ENCODE measurements at regions not wholly inside any gene's neighbourhood (a gene's known extent, or its start where the extent isn't known, plus 50 kb on each side); places are given as distances from the start of the nearest gene placed in this dataset.
"Not testable (repeated sequence)": the region's sequence is repeated elsewhere in the genome, so short reads cannot be mapped to it uniquely, and the experiment has no call there.

- Histone ChIP-seq H3K36me3 (ENCODE audit: control insufficient read depth, insufficient read depth, low read length, severe bottlenecking) (no peaks in the 10 kb centered on the region), H3K9me3 (ENCODE audit: control insufficient read depth, low read length) (no peaks in the 10 kb centered on the region), H3K4me1 (ENCODE audit: control insufficient read depth, insufficient read depth, low read length) (peaks cover 8% of the 10 kb centered on the region), H3K9ac (ENCODE audit: low read length) (no peak overlapping the region), H3K27me3 (replicated peaks; ENCODE audit: control insufficient read depth, insufficient read depth, low read length) (no peaks in the 10 kb centered on the region), H3K4me3 (ENCODE audit: low read length) (no peak overlapping the region)
- DNase-seq (ENCODE audit: low read depth), result peak; percentile 72
These were observed 186.7 kb upstream of the NR4A3 start for GRCh38 chr9:99635032-99635431.

DNA sequence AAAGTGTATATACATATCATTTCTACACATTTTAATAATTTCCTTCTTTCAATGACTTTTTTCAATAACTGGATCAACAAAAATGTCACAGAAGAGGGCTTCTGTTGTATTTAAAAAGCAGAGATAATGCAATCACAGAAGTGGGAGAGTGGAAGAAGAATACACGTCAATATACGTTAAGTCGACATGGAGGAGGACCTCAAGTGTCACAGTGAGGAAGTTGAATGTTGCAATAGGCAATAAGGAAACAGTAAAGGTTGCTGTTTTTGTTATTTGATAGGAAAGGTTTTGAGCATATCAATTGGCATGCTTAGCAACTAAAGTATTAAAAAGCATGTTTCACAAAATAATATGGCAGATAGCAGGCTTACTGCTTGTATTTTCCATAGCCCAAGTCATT is 184.0 kb upstream of the NR4A3 start:
- Histone ChIP-seq H3K9me3 (ENCODE audit: control insufficient read depth, low read length) (peaks cover 7% of the 10 kb centered on the region), H3K9ac (ENCODE audit: low read length) (no peak overlapping the region), H3K36me3 (ENCODE audit: control insufficient read depth, insufficient read depth, low read length, severe bottlenecking) (no peaks in the 10 kb centered on the region), H3K4me1 (ENCODE audit: control insufficient read depth, insufficient read depth, low read length) (peaks cover 8% of the 10 kb centered on the region), H3K4me3 (ENCODE audit: low read length) (no peak overlapping the region), H3K27me3 (replicated peaks; ENCODE audit: control insufficient read depth, insufficient read depth, low read length) (no peaks in the 10 kb centered on the region)
- DNase-seq (ENCODE audit: low read depth), result no peak

GRCh38 chr9:99638971-99639370 is 182.7 kb upstream of the NR4A3 start:
- no peak overlapping the region for H3K9ac ChIP-seq (ENCODE audit: low read length)
- no peak for DNase-seq (ENCODE audit: low read depth)
- no peaks in the 10 kb centered on the region for H3K36me3 ChIP-seq (ENCODE audit: control insufficient read depth, insufficient read depth, low read length, severe bottlenecking)
- H3K4me1 ChIP-seq (ENCODE audit: control insufficient read depth, insufficient read depth, low read length), result peaks cover 8% of the 10 kb centered on the region
- H3K27me3 ChIP-seq (replicated peaks; ENCODE audit: control insufficient read depth, insufficient read depth, low read length), result no peaks in the 10 kb centered on the region
- H3K9me3 ChIP-seq (ENCODE audit: control insufficient read depth, low read length), result peaks cover 7% of the 10 kb centered on the region
- H3K4me3 ChIP-seq (ENCODE audit: low read length), result no peak overlapping the region

DNA sequence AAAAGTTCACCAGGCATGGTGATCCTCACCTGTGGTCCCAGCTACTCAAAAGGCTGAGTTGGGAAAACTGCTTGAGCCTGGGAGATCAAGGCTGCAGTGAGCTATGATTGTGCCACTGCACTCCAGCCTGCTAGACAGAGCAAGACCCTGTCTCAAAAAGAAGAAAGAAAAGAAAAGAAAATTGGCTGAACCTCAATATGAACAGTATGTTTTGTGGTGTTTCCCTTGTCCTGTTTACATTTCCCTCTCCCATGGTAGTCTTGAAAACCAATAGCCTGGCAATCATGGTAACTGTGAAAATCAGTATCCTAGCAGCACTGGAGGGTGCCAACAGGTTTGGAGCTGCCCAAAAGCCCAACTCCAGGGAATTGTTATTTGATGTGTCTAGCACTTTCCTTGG is 174.1 kb upstream of the NR4A3 start:
- H3K27me3 ChIP-seq (replicated peaks; ENCODE audit: control insufficient read depth, insufficient read depth, low read length), result no peaks in the 10 kb centered on the region

DNA sequence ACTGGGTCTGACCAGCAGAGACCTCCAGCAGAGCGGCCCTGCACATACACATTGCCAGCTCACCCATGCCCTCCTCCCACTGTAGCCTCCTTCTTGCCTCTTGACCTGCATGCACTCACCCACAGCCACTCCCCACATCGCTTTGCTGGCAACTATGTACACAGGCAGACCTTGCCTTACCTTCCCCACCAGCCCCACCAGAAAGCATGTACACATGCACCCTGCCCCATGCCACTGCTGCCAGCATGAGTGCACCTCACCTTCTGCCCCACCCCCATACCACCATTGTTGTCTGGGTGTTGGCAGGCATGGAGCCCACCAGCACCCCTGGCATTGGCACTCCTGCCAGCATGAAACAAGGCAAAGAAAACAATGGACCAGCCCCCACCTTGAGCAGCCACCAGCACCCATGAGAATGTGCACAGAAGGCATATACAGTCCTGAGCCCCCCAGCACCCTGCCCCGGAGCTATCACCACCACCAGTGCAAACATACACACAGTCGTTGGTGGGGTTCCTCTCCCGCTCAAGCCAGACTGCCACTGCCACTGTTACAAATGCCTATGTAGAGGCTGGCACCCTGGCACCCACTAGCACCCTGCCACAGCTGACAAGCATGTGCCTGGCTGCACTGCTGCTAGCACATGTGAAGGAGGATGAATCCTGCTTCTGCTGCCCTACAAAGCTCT is 171.4 kb upstream of the NR4A3 start:
- Histone ChIP-seq H3K4me3 (ENCODE audit: low read length) (no peak overlapping the region), H3K27me3 (replicated peaks; ENCODE audit: control insufficient read depth, insufficient read depth, low read length) (no peaks in the 10 kb centered on the region), H3K9me3 (ENCODE audit: control insufficient read depth, low read length) (peaks cover 13% of the 10 kb centered on the region), H3K36me3 (ENCODE audit: control insufficient read depth, insufficient read depth, low read length, severe bottlenecking) (no peaks in the 10 kb centered on the region), H3K4me1 (ENCODE audit: control insufficient read depth, insufficient read depth, low read length) (no peaks in the 10 kb centered on the region), H3K9ac (ENCODE audit: low read length) (no peak overlapping the region)
- DNase-seq (ENCODE audit: low read depth), result no peak

More for the DNA sequence above, 174.1 kb upstream of the NR4A3 start:
- no peak overlapping the region for H3K9ac ChIP-seq (ENCODE audit: low read length)
- peaks cover 9% of the 10 kb centered on the region for H3K9me3 ChIP-seq (ENCODE audit: control insufficient read depth, low read length)
- H3K4me3 ChIP-seq (ENCODE audit: low read length), result no peak overlapping the region
- no peaks in the 10 kb centered on the region for H3K4me1 ChIP-seq (ENCODE audit: control insufficient read depth, insufficient read depth, low read length)
- no peak for DNase-seq (ENCODE audit: low read depth)
- H3K36me3 ChIP-seq (ENCODE audit: control insufficient read depth, insufficient read depth, low read length, severe bottlenecking), result no peaks in the 10 kb centered on the region

DNA sequence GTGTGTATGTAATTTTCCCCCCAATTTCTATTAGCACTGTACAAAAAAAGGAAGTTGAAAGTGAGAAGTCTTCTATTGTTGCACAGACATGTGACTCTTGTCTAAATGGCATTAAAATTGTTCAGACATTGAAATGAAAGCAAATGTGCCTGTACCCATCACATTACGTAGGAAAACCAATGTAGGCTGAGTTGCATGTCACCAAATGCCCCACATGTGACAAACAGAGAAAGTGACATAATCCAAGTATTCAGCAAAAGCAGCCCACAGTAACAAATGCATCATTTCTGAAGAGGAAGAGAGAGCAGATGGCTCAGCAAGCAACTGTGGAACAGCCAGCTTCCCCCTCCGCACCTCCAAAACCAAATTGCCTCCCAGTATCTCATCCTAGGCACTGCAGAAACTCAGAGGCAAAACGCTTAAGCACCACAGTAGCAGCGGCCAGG is 161.5 kb upstream of the NR4A3 start:
- DNase-seq (ENCODE audit: low read depth), result no peak

DNA sequence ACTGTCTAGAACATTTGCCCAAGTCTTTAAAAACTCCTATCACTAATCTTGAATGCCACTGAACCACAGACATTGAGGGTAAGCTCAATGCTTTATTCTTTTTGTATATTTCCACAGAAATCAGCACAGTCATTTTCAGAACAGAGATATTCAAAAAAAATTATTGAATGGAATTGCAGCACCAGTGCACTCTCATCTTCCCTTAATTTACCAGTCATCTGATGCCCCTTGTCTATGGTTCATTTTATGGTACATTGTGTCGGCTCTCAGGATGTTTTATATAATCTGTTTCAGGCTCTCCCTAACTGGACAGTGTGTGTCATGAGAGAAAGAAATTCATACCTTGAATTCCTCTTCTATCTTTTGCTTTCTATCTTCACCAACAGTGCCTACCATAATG is 158.4 kb upstream of the NR4A3 start:
- Histone ChIP-seq H3K9ac (ENCODE audit: low read length) (no peak overlapping the region), H3K27me3 (replicated peaks; ENCODE audit: control insufficient read depth, insufficient read depth, low read length) (no peaks in the 10 kb centered on the region), H3K4me1 (ENCODE audit: control insufficient read depth, insufficient read depth, low read length) (no peaks in the 10 kb centered on the region), H3K4me3 (ENCODE audit: low read length) (no peak overlapping the region), H3K9me3 (ENCODE audit: control insufficient read depth, low read length) (no peaks in the 10 kb centered on the region), H3K36me3 (ENCODE audit: control insufficient read depth, insufficient read depth, low read length, severe bottlenecking) (no peaks in the 10 kb centered on the region)
- DNase-seq (ENCODE audit: low read depth), result no peak

More for the DNA sequence above, 161.5 kb upstream of the NR4A3 start:
- Histone ChIP-seq H3K9me3 (ENCODE audit: control insufficient read depth, low read length) (no peaks in the 10 kb centered on the region), H3K4me3 (ENCODE audit: low read length) (no peak overlapping the region), H3K9ac (ENCODE audit: low read length) (no peak overlapping the region), H3K36me3 (ENCODE audit: control insufficient read depth, insufficient read depth, low read length, severe bottlenecking) (no peaks in the 10 kb centered on the region), H3K4me1 (ENCODE audit: control insufficient read depth, insufficient read depth, low read length) (no peaks in the 10 kb centered on the region), H3K27me3 (replicated peaks; ENCODE audit: control insufficient read depth, insufficient read depth, low read length) (no peaks in the 10 kb centered on the region)

DNA sequence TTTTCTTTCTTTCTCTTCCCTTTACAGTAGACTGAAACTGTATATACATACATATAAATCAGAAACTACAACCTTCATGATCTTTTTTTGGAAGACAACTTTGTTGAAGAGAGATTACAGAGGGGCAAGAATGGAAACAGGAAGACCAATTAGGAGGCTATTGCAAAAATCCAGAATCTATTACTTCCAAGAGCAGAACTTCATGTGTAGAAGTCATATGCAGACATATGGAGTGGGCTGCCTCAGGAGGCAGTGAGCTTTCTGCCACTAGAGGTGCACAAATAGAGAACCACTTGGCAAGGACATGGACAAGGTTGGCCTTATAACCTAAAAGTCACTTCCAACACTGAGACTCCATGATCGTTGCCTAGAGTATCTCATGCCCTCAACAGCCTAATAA is 157.8 kb upstream of the NR4A3 start:
- Histone ChIP-seq H3K36me3 (ENCODE audit: control insufficient read depth, insufficient read depth, low read length, severe bottlenecking) (no peaks in the 10 kb centered on the region), H3K9ac (ENCODE audit: low read length) (no peak overlapping the region), H3K4me3 (ENCODE audit: low read length) (no peak overlapping the region), H3K27me3 (replicated peaks; ENCODE audit: control insufficient read depth, insufficient read depth, low read length) (no peaks in the 10 kb centered on the region), H3K4me1 (ENCODE audit: control insufficient read depth, insufficient read depth, low read length) (no peaks in the 10 kb centered on the region), H3K9me3 (ENCODE audit: control insufficient read depth, low read length) (no peaks in the 10 kb centered on the region)
- no peak for DNase-seq (ENCODE audit: low read depth)

DNA sequence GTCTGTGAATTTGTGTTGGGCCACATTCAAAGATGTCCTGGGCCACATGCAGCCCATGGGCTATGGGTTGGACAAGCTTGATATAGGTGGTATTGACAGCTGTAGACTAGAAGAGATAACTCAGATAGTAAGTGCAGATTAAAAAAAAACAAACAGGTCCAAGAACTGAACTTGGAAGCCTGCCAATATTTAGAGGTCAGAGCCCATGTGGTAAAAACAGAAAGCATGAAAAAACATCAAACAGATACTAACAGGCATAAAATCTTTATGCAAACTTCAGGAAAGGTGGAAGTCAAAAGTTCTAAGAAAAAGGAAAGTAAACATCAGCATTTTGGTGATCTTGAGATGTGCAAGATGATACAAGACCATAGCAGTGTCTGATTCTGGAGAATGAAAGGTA is 155.1 kb upstream of the NR4A3 start:
- Histone ChIP-seq H3K9me3 (ENCODE audit: control insufficient read depth, low read length) (no peaks in the 10 kb centered on the region), H3K4me1 (ENCODE audit: control insufficient read depth, insufficient read depth, low read length) (no peaks in the 10 kb centered on the region)

DNA sequence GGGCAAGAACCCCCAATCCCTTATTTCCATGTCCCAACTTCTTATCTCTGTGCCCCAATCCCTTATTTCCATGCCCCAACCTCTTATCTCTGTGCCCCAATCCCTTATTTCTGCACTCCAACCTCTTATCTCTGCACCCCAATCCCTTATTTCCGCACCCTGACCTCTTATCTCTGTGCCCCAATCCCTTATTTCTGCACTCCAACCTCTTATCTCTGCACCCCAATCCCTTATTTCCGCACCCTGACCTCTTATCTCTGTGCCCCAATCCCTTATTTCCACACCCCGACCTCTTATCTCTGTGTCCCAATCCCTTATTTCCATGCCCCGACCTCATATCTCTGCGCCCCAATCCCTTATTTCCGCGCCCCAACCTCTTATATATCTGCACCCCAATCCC is 150.8 kb upstream of the NR4A3 start:
- H3K27me3 ChIP-seq (replicated peaks; ENCODE audit: control insufficient read depth, insufficient read depth, low read length); H3K4me1 ChIP-seq (ENCODE audit: control insufficient read depth, insufficient read depth, low read length); H3K9me3 ChIP-seq (ENCODE audit: control insufficient read depth, low read length); H3K4me3 ChIP-seq (ENCODE audit: low read length); H3K9ac ChIP-seq (ENCODE audit: low read length); H3K36me3 ChIP-seq (ENCODE audit: control insufficient read depth, insufficient read depth, low read length, severe bottlenecking); DNase-seq (ENCODE audit: low read depth): not testable (repeated sequence)

More for the DNA sequence above, 155.1 kb upstream of the NR4A3 start:
- H3K27me3 ChIP-seq (replicated peaks; ENCODE audit: control insufficient read depth, insufficient read depth, low read length), result no peaks in the 10 kb centered on the region
- no peak overlapping the region for H3K4me3 ChIP-seq (ENCODE audit: low read length)
- H3K36me3 ChIP-seq (ENCODE audit: control insufficient read depth, insufficient read depth, low read length, severe bottlenecking), result no peaks in the 10 kb centered on the region
- peak; percentile 11 for DNase-seq (ENCODE audit: low read depth)
- H3K9ac ChIP-seq (ENCODE audit: low read length), result no peak overlapping the region

- Histone ChIP-seq H3K36me3 (ENCODE audit: control insufficient read depth, insufficient read depth, low read length, severe bottlenecking) (no peaks in the 10 kb centered on the region), H3K9ac (ENCODE audit: low read length) (no peak overlapping the region), H3K4me3 (ENCODE audit: low read length) (no peak overlapping the region), H3K4me1 (ENCODE audit: control insufficient read depth, insufficient read depth, low read length) (no peaks in the 10 kb centered on the region), H3K9me3 (ENCODE audit: control insufficient read depth, low read length) (peaks cover 10% of the 10 kb centered on the region), H3K27me3 (replicated peaks; ENCODE audit: control insufficient read depth, insufficient read depth, low read length) (no peaks in the 10 kb centered on the region)
- DNase-seq (ENCODE audit: low read depth), result peak; percentile 53
These were observed 144.4 kb upstream of the NR4A3 start for GRCh38 chr9:99677281-99677680.

DNA sequence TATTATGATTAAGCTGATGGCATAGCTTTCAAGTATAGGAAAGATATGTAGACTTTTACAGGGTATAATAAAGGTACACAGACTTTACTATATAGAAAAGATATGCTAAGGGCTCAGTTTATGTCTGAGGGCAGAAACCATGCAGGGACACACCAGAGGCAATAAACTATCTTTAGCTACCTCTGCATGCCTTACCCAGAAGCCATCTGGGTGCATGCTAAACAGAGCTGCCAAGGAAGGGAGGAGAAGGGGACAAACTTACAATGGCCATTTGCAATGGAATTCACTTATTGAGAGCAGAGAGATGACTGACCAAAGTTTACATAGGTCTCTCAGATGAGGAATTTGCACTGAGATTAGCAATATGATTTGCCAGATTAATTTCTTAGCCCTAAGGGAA is 143.1 kb upstream of the NR4A3 start:
- Histone ChIP-seq H3K27me3 (replicated peaks; ENCODE audit: control insufficient read depth, insufficient read depth, low read length) (no peaks in the 10 kb centered on the region), H3K36me3 (ENCODE audit: control insufficient read depth, insufficient read depth, low read length, severe bottlenecking) (no peaks in the 10 kb centered on the region), H3K9ac (ENCODE audit: low read length) (no peak overlapping the region), H3K4me3 (ENCODE audit: low read length) (no peak overlapping the region), H3K9me3 (ENCODE audit: control insufficient read depth, low read length) (peaks cover 10% of the 10 kb centered on the region), H3K4me1 (ENCODE audit: control insufficient read depth, insufficient read depth, low read length) (no peaks in the 10 kb centered on the region)
- DNase-seq (ENCODE audit: low read depth), result no peak
